Upper lobe of right lung (tissue), 1 donor: ENCODE measurements at regions not wholly inside any gene's neighbourhood (a gene's known extent, or its start where the extent isn't known, plus 50 kb on each side); places are given as distances from the start of the nearest gene placed in this dataset.

Experiments used
- ATAC-seq: fragments of 200-7000 bp; cut with Tn5 transposase; one replicate; pipeline ENCODE4 v1.9.1; 2020; ENCODE audit warnings: mild to moderate bottlenecking, moderate library complexity
- DNase-seq: peaks from one replicate; pipeline ENCODE4 v3.0.0-alpha.2; 2020
- H3K27ac ChIP-seq: fragments of 200-600 bp; one replicate; pipeline ENCODE4 v1.8.0; 2022
- H3K27me3 ChIP-seq: fragments of 200-600 bp; one replicate; pipeline ENCODE4 v1.8.0; 2022; ENCODE audit warnings: mild to moderate bottlenecking
- H3K36me3 ChIP-seq: fragments of 200-600 bp; one replicate; pipeline ENCODE4 v1.8.0; 2022
- H3K4me1 ChIP-seq: fragments of 200-600 bp; one replicate; pipeline ENCODE4 v1.8.0; 2022
- H3K4me3 ChIP-seq: fragments of 200-600 bp; one replicate; pipeline ENCODE4 v1.8.0; 2022; ENCODE audit warnings: mild to moderate bottlenecking
- H3K9me3 ChIP-seq: fragments of 200-600 bp; one replicate; pipeline ENCODE4 v1.8.0; 2022
- CTCF ChIP-seq: fragments of 200-600 bp; IDR thresholded peaks from one replicate; pipeline ENCODE4 v1.8.0; 2022; ENCODE audit warnings: antibody characterized with exemption
- intact Hi-C: fragments of 100-400 bp; cut with DNase I; formaldehyde crosslinking; loops from one replicate; pipeline ENCODE4 v1.11.0; 2022
- donor health status: DM: no; HTN: yes; CAD: no; lungs with severe emphysema.

- Histone ChIP-seq H3K4me1 (no peaks in the 10 kb centered on the region), H3K27ac (no peak overlapping the region), H3K4me3 (no peak overlapping the region), H3K36me3 (no peaks in the 10 kb centered on the region), H3K27me3 (no peaks in the 10 kb centered on the region), H3K9me3 (no peaks in the 10 kb centered on the region)
- intact Hi-C loops: no loop called here
- ATAC-seq (no peak), DNase-seq (no peak)
- TF ChIP-seq CTCF: no peak
These were observed 344.8 kb upstream of the GRM7 start for GRCh38 chr3:6516143-6516542.

GRCh38 chr3:6516694-6517093 lies 344.2 kb upstream of the GRM7 start:
- no peak for ATAC-seq
- TF ChIP-seq CTCF: no peak
- Histone ChIP-seq H3K4me3 (no peak overlapping the region), H3K36me3 (no peaks in the 10 kb centered on the region), H3K27me3 (no peaks in the 10 kb centered on the region), H3K9me3 (no peaks in the 10 kb centered on the region), H3K27ac (no peak overlapping the region), H3K4me1 (no peaks in the 10 kb centered on the region)
- intact Hi-C loops: no loop called here
- DNase-seq: no peak

DNA sequence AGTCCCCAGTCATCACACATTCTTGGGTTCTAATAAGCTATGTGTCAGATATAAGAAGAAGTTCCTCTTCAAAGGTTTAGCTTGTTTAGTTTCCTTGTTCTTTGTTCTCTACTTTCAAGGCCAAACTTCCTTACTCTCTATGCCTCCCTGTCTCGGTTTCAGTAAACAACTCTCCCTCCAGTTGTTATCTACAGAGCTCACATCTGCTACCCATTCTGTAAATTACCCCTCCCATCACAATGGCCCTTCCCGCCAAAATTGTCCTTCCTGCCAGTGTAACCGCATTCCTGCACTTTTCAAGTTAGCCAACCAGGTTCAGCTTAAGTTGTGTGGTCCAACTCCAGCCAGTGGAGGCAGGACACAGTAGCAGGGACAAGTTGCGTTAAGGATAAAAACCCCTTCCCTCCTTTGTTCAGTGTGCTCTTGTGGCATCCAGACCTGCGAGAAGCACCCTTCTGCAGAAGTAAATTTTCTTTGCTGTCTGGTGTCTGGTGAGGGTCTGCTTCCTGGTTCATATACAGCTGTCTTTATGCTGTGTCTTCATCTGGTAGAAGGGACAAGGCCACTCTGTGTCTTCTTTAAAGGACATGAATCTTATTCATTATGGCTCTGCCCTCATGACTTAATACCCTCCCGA lies 342.1 kb upstream of the GRM7 start:
- ATAC-seq (no peak), DNase-seq (no peak)
- intact Hi-C loops: no loop called here
- Histone ChIP-seq H3K27ac (no peak overlapping the region), H3K36me3 (no peaks in the 10 kb centered on the region), H3K4me3 (no peak overlapping the region), H3K9me3 (no peaks in the 10 kb centered on the region), H3K4me1 (no peaks in the 10 kb centered on the region), H3K27me3 (no peaks in the 10 kb centered on the region)
- TF ChIP-seq CTCF: no peak

DNA sequence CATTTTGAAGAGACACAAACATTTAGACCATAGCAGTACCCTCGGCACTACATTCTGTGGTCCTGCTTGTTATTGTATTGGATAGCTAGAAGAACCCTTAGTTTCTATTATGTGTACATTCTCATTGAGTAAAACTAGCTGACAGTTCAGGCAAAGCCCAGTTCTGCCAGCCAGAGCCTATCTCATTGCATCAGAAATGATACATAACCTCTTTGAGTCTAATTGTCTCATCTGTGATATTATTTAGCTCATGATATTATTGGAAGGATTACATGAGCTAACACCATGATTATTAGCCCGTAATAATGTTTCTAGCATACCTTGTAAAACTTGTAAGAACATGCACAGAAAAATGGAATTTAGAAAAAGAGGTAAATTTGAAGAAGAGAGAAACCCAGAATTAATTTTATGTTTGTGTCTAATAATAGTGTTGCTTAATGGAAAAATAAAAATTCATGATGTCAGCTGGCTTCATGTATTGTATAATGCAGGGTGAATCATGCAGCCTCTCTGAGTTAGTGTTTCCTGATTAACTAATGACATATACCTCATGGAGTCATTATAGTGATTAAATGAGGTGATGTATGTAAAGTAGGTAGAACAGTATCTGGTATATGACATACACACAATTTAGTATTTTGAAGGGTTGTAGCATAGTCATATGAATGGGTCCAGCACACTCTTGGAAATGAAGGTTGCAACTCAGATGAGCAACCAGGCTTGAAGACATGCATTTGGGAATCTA lies 339.4 kb upstream of the GRM7 start:
- H3K27me3 ChIP-seq: no peaks in the 10 kb centered on the region
- H3K4me3 ChIP-seq: no peak overlapping the region
- H3K4me1 ChIP-seq: no peaks in the 10 kb centered on the region
- no peaks in the 10 kb centered on the region for H3K36me3 ChIP-seq
- no peak for ATAC-seq
- H3K9me3 ChIP-seq: no peaks in the 10 kb centered on the region
- TF ChIP-seq CTCF: no peak
- DNase-seq: no peak
- no peak overlapping the region for H3K27ac ChIP-seq
- intact Hi-C loops: no loop called here

GRCh38 chr3:6522191-6522590 lies 338.7 kb upstream of the GRM7 start:
- intact Hi-C loops: no loop called here
- TF ChIP-seq CTCF: no peak
- Histone ChIP-seq H3K4me1 (no peaks in the 10 kb centered on the region), H3K27ac (no peak overlapping the region), H3K4me3 (no peak overlapping the region), H3K27me3 (no peaks in the 10 kb centered on the region), H3K36me3 (no peaks in the 10 kb centered on the region), H3K9me3 (no peaks in the 10 kb centered on the region)
- ATAC-seq: no peak
- no peak for DNase-seq
